Duodenal mucosa (tissue), 2 donors: ENCODE measurements at regions not wholly inside any gene's neighbourhood (a gene's known extent, or its start where the extent isn't known, plus 50 kb on each side); places are given as distances from the start of the nearest gene placed in this dataset.

Experiments used
- H3K27ac ChIP-seq: one replicate; pipeline ENCODE4 v1.7.0; 2013; ENCODE audit warnings: low read depth, low read length
- H3K27me3 ChIP-seq, 2 donors: one replicate each; pipeline ENCODE4 v1.7.0; 2013; ENCODE audit warnings: low read length in 2 of 2, control low read depth in 1 of 2; ENCODE audit not compliant: insufficient read depth in 2 of 2, control insufficient read depth in 1 of 2
- H3K36me3 ChIP-seq, 2 donors: one replicate each; pipeline ENCODE4 v1.7.0; 2013; ENCODE audit warnings: low read length in 2 of 2, control low read depth in 1 of 2; ENCODE audit not compliant: insufficient read depth in 2 of 2, control insufficient read depth in 1 of 2
- H3K4me1 ChIP-seq, 2 donors: one replicate each; pipeline ENCODE4 v1.7.0; 2013; ENCODE audit warnings: low read length in 2 of 2, control low read depth in 1 of 2; ENCODE audit not compliant: insufficient read depth in 2 of 2, control insufficient read depth in 1 of 2
- H3K4me3 ChIP-seq, 2 donors: one replicate each; pipeline ENCODE4 v1.7.0; 2013; ENCODE audit warnings: low read length in 2 of 2, low read depth in 1 of 2
- H3K9ac ChIP-seq, 2 donors: one replicate each; pipeline ENCODE4 v1.7.0; 2013; ENCODE audit warnings: low read length in 2 of 2, low read depth in 1 of 2
- H3K9me3 ChIP-seq, 2 donors: one replicate each; pipeline ENCODE4 v1.7.0; 2013; ENCODE audit warnings: low read length in 2 of 2, control low read depth in 1 of 2; ENCODE audit not compliant: control insufficient read depth in 1 of 2

GRCh38 chr16:9481747-9482730 is 390.6 kb downstream of the HAPSTR1 start:
- no peak overlapping the region for H3K27ac ChIP-seq
- no peaks in the 10 kb centered on the region for H3K27me3 ChIP-seq
- H3K36me3 ChIP-seq: no peaks in the 10 kb centered on the region
- no peaks in the 10 kb centered on the region for H3K4me1 ChIP-seq
- no peaks in the 10 kb centered on the region for H3K9me3 ChIP-seq
- H3K4me3 ChIP-seq: no peak overlapping the region
- H3K9ac ChIP-seq: no peak overlapping the region

GRCh38 chr16:9484426-9484825 is 393.0 kb downstream of the HAPSTR1 start:
- Histone ChIP-seq H3K27ac (no peak overlapping the region), H3K36me3 (no peaks in the 10 kb centered on the region), H3K4me3 (no peak overlapping the region), H3K27me3 (no peaks in the 10 kb centered on the region), H3K9me3 (no peaks in the 10 kb centered on the region), H3K9ac (no peak overlapping the region), H3K4me1 (no peaks in the 10 kb centered on the region)

- no peaks in the 10 kb centered on the region for H3K9me3 ChIP-seq
- no peak overlapping the region for H3K4me3 ChIP-seq
- no peaks in the 10 kb centered on the region for H3K36me3 ChIP-seq
- H3K4me1 ChIP-seq: no peaks in the 10 kb centered on the region
- H3K27me3 ChIP-seq: no peaks in the 10 kb centered on the region
- no peak overlapping the region for H3K9ac ChIP-seq
- H3K27ac ChIP-seq: no peak overlapping the region
Measured at GRCh38 chr16:9484881-9485280, 393.4 kb downstream of the HAPSTR1 start.

- Histone ChIP-seq H3K36me3 (no peaks in the 10 kb centered on the region), H3K4me1 (no peaks in the 10 kb centered on the region), H3K9ac (no peak overlapping the region), H3K4me3 (no peak overlapping the region), H3K9me3 (peaks cover 0 to 3% of the 10 kb centered on the region in 2 donors), H3K27ac (no peak overlapping the region), H3K27me3 (no peaks in the 10 kb centered on the region)
Measured at GRCh38 chr16:9489835-9490467, 398.5 kb downstream of the HAPSTR1 start.

GRCh38 chr16:9495824-9496223 is 404.4 kb downstream of the HAPSTR1 start:
- Histone ChIP-seq H3K4me3 (no peak overlapping the region), H3K27me3 (no peaks in the 10 kb centered on the region), H3K27ac (no peak overlapping the region), H3K36me3 (no peaks in the 10 kb centered on the region), H3K4me1 (no peaks in the 10 kb centered on the region), H3K9me3 (peaks cover 0 to 3% of the 10 kb centered on the region in 2 donors), H3K9ac (no peak overlapping the region)

GRCh38 chr16:9497750-9498149 is 406.3 kb downstream of the HAPSTR1 start:
- Histone ChIP-seq H3K36me3 (no peaks in the 10 kb centered on the region), H3K9ac (no peak overlapping the region), H3K27me3 (no peaks in the 10 kb centered on the region), H3K4me1 (no peaks in the 10 kb centered on the region), H3K27ac (no peak overlapping the region), H3K4me3 (no peak overlapping the region), H3K9me3 (no peaks in the 10 kb centered on the region)

GRCh38 chr16:9499941-9500593 is 408.6 kb downstream of the HAPSTR1 start:
- Histone ChIP-seq H3K4me3 (no peak overlapping the region), H3K9ac (no peak overlapping the region), H3K27ac (no peak overlapping the region), H3K36me3 (no peaks in the 10 kb centered on the region), H3K27me3 (no peaks in the 10 kb centered on the region), H3K9me3 (no peaks in the 10 kb centered on the region), H3K4me1 (no peaks in the 10 kb centered on the region)

- H3K9ac ChIP-seq: no peak overlapping the region
- H3K9me3 ChIP-seq: no peaks in the 10 kb centered on the region
- H3K4me3 ChIP-seq: no peak overlapping the region
- no peaks in the 10 kb centered on the region for H3K36me3 ChIP-seq
- H3K4me1 ChIP-seq: no peaks in the 10 kb centered on the region
- no peaks in the 10 kb centered on the region for H3K27me3 ChIP-seq
- H3K27ac ChIP-seq: no peak overlapping the region
Measured at GRCh38 chr16:9500872-9501271, 409.4 kb downstream of the HAPSTR1 start.

GRCh38 chr16:9503251-9503984 is 412.0 kb downstream of the HAPSTR1 start:
- no peak overlapping the region for H3K9ac ChIP-seq

More at GRCh38 chr16:9503251-9503984, 412.0 kb downstream of the HAPSTR1 start:
- Histone ChIP-seq H3K27me3 (no peaks in the 10 kb centered on the region), H3K4me1 (no peaks in the 10 kb centered on the region), H3K36me3 (no peaks in the 10 kb centered on the region), H3K9me3 (no peaks in the 10 kb centered on the region), H3K4me3 (no peak overlapping the region), H3K27ac (no peak overlapping the region)
